HG02642 (cell line): ENCODE measurements at regions not wholly inside any gene's neighbourhood (a gene's known extent, or its start where the extent isn't known, plus 50 kb on each side); places are given as distances from the start of the nearest gene placed in this dataset.

Source experiments
- ATAC-seq: cut with Tn5 transposase; IDR thresholded peaks from one replicate; pipeline ENCODE4 v1.9.1; 2021; ENCODE audit warnings: mild to moderate bottlenecking; ENCODE audit not compliant: unreplicated experiment, poor library complexity

DNA sequence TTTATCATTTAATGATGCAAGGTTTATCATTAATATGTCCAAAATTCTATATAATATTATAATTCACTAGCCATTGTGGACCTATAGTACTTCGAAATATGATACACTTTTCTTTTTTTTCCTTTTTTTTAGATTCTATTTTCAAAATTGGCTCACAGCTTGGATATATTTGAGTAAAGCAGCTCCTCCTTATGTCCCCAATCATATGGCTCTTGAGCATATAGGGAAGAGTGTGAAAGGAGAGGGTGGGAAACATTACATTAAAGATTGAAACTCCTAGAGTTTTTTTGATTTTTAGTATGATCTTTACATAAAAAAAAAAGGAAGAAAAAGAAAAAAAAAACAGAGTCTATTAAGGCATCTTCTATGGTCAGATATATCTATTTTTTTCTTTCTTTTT lies 457.9 kb downstream of the RIT2 start:
- ATAC-seq = no peak

GRCh38 chr18:42658171-42658570 lies 457.3 kb downstream of the RIT2 start:
- no peak for ATAC-seq

- ATAC-seq = no peak
Measured at GRCh38 chr18:42659187-42659586, 456.3 kb downstream of the RIT2 start.

GRCh38 chr18:42670860-42671259 lies 444.6 kb downstream of the RIT2 start:
- ATAC-seq = no peak

DNA sequence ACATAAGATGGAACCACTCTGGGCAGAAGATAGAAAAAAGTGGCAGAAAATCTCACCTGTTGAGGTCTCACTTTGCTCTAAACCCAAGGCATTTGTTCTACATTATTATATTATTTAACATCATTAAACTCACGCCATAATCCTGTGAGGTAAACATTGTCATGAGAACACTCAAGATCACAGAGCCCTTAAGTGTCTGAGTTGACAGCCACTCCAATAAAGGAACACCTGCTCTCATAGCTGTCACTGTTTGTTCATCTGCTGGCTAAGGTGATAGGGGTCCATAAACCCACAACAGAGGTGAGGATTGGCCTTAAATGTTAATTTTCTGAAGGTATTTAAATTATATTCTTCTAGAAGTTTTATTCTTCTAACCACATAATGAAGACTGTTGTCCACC lies 439.7 kb downstream of the RIT2 start:
- ATAC-seq = no peak

DNA sequence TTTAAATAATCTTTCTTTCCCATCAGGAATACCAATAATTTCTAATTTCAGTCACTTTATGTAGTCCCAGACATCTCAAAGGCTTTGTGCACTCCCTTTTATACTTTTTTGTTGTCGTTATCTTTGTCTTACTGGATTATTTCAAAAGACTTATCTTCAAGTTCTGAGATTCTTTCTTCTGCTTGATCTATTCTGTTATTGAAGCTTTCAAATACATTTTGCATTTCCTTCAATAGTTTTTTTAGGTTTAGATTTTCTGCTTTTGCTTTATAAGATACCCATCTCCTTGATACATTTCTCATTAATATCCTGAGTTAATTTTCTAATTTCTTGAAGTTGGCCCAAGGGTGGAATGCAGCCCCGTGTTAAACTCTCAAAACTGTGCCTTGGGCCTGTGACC lies 432.4 kb downstream of the RIT2 start:
- no peak for ATAC-seq

DNA sequence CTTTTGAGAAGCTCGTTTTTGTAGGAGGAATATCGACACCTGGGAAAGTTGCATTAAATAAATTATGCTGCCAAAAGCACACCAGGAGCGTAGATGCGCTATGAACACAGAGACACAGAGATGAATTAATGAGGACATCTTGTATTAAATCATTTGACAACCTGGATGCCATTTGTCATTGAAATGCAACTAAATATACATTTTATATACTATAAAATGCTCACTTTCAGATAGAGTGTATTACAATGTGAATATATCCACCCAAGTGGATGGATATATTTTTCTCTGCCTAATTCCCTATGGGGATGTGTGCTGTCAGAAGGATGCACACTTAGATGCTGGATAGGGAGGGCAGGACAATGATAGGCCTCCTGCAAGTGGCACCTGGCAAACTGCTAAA lies 426.2 kb downstream of the RIT2 start:
- ATAC-seq = no peak
